HCT116 (cell line): ENCODE measurements at regions not wholly inside any gene's neighbourhood (a gene's known extent, or its start where the extent isn't known, plus 50 kb on each side); places are given as distances from the start of the nearest gene placed in this dataset.

Experiments
- EZH2 ChIP-seq: fragments of 200-600 bp; sonication (generic); IDR thresholded peaks from 2 replicates; pipeline ENCODE4 v1.6.1; 2017; ENCODE audit warnings: antibody characterized with exemption, mixed run types
- POLR2A ChIP-seq: IDR thresholded peaks from 2 replicates; pipeline ENCODE4 v1.7.0; 2011; ENCODE audit warnings: borderline replicate concordance; ENCODE audit not compliant: insufficient read depth, insufficient read length; ENCODE audit errors: extremely low read depth
- RAD21 ChIP-seq: IDR thresholded peaks from 2 replicates; pipeline ENCODE4 v1.6.1; 2012; ENCODE audit warnings: low read depth, mild to moderate bottlenecking
- TCF7L2 ChIP-seq: IDR thresholded peaks from 2 replicates; pipeline ENCODE4 v1.7.0; 2011; ENCODE audit warnings: borderline replicate concordance, inconsistent platforms; ENCODE audit not compliant: insufficient read depth, insufficient read length; ENCODE audit errors: extremely low read depth

GRCh38 chr13:97696921-97697320, 256.6 kb upstream of the IPO5 start:
- no peak for TF ChIP-seq EZH2
- no peak for TF ChIP-seq POLR2A
- TF ChIP-seq TCF7L2, result no peak
- TF ChIP-seq RAD21, result no peak
